Endodermal cell (in vitro differentiated cells): ENCODE measurements at regions not wholly inside any gene's neighbourhood (a gene's known extent, or its start where the extent isn't known, plus 50 kb on each side); places are given as distances from the start of the nearest gene placed in this dataset.

Experiments used
- DNase-seq: peaks from one replicate; pipeline ENCODE4 v3.0.0-alpha.2; 2017
- H3K27ac ChIP-seq: 2 replicates; pipeline ENCODE4 v1.5.1; 2013; ENCODE audit warnings: mild to moderate bottlenecking, low read depth, low read length, moderate library complexity
- H3K27me3 ChIP-seq: 2 replicates; pipeline ENCODE4 v1.6.1; 2013; ENCODE audit warnings: mild to moderate bottlenecking, low read length, moderate library complexity; ENCODE audit not compliant: insufficient read depth, control insufficient read depth, poor library complexity, severe bottlenecking
- H3K36me3 ChIP-seq: 2 replicates; pipeline ENCODE4 v1.7.0; 2013; ENCODE audit warnings: mild to moderate bottlenecking, low read length, moderate library complexity; ENCODE audit not compliant: control insufficient read depth, insufficient read depth
- H3K4me1 ChIP-seq: one replicate; pipeline ENCODE4 v1.7.0; 2013; ENCODE audit warnings: low read length; ENCODE audit not compliant: control insufficient read depth, insufficient read depth
- H3K4me3 ChIP-seq: 2 replicates; pipeline ENCODE4 v1.5.1; 2013; ENCODE audit warnings: mild to moderate bottlenecking, low read length, moderate library complexity
- H3K9ac ChIP-seq: 2 replicates; pipeline ENCODE4 v1.6.1; 2013; ENCODE audit warnings: mild to moderate bottlenecking, low read length, moderate library complexity; ENCODE audit not compliant: poor library complexity, severe bottlenecking; ENCODE audit errors: extremely low read depth
- H3K9me3 ChIP-seq: 2 replicates; pipeline ENCODE4 v1.6.1; 2013; ENCODE audit warnings: mild to moderate bottlenecking, low read length, moderate library complexity; ENCODE audit not compliant: control insufficient read depth
- H3K27ac Mint-ChIP-seq: 2 replicates; pipeline ENCODE4 v1.8.0; 2020; ENCODE audit warnings: mixed read lengths
- H3K27me3 Mint-ChIP-seq: 2 replicates; pipeline ENCODE4 v1.8.0; 2021; ENCODE audit warnings: mild to moderate bottlenecking, mixed read lengths; ENCODE audit not compliant: insufficient read depth
- H3K36me3 Mint-ChIP-seq: 2 replicates; pipeline ENCODE4 v1.8.0; 2020; ENCODE audit warnings: low read depth, mixed read lengths
- H3K4me1 Mint-ChIP-seq: 2 replicates; pipeline ENCODE4 v1.8.0; 2020; ENCODE audit warnings: mixed read lengths
- H3K4me3 Mint-ChIP-seq: 2 replicates; pipeline ENCODE4 v1.8.0; 2020; ENCODE audit warnings: mild to moderate bottlenecking, moderate library complexity, mixed read lengths
- H3K9me3 Mint-ChIP-seq: 2 replicates; pipeline ENCODE4 v1.8.0; 2020; ENCODE audit warnings: mild to moderate bottlenecking, mixed read lengths
- CTCF ChIP-seq: fragments of 200-600 bp; sonication (generic); conservative IDR thresholded peaks from 2 replicates; pipeline ENCODE4 v1.5.0; 2021; ENCODE audit warnings: antibody characterized with exemption, mild to moderate bottlenecking
- WGBS, 2 experiments: methylation state at CpG; one replicate each; pipeline versions ENCODE4 v1.1.5 to v1.1.7; 2013; ENCODE audit warnings: missing lambda C conversion rate in 2 of 2, mixed read lengths in 1 of 2; ENCODE audit not compliant: insufficient coverage in 1 of 2, insufficient read length in 1 of 2; 5-methylcytosine and 5-hydroxymethylcytosine counted together

GRCh38 chr2:219784178-219784577, 156.7 kb downstream of the SLC4A3 start:
- peaks cover 3% of the 10 kb centered on the region for H3K27me3 Mint-ChIP-seq
- H3K4me3 ChIP-seq, result no peak overlapping the region
- no peak overlapping the region for H3K4me3 Mint-ChIP-seq
- H3K36me3 ChIP-seq, result no peaks in the 10 kb centered on the region
- H3K9me3 Mint-ChIP-seq, result no peaks in the 10 kb centered on the region
- H3K4me1 ChIP-seq, result no peaks in the 10 kb centered on the region
- H3K4me1 Mint-ChIP-seq, result no peaks in the 10 kb centered on the region
- H3K27ac Mint-ChIP-seq, result no peak overlapping the region
- DNase-seq, result no peak
- H3K9ac ChIP-seq, result no peak overlapping the region
- TF ChIP-seq CTCF, result no peak
- no peak overlapping the region for H3K27ac ChIP-seq
- H3K27me3 ChIP-seq, result no peaks in the 10 kb centered on the region
- WGBS, 2 experiments, result 88 to 91% methylated on average over 5 to 6 of the region's 6 CpGs
- H3K9me3 ChIP-seq, result no peaks in the 10 kb centered on the region
- no peaks in the 10 kb centered on the region for H3K36me3 Mint-ChIP-seq

GRCh38 chr2:219789476-219789875, 162.0 kb downstream of the SLC4A3 start:
- H3K27me3 Mint-ChIP-seq, result peaks cover 5% of the 10 kb centered on the region
- no peak overlapping the region for H3K4me3 Mint-ChIP-seq
- no peaks in the 10 kb centered on the region for H3K9me3 Mint-ChIP-seq
- Histone ChIP-seq H3K4me1 (no peaks in the 10 kb centered on the region), H3K4me3 (no peak overlapping the region), H3K9ac (no peak overlapping the region), H3K27me3 (no peaks in the 10 kb centered on the region), H3K36me3 (no peaks in the 10 kb centered on the region), H3K27ac (no peak overlapping the region), H3K9me3 (no peaks in the 10 kb centered on the region)
- no peaks in the 10 kb centered on the region for H3K4me1 Mint-ChIP-seq
- H3K36me3 Mint-ChIP-seq, result no peaks in the 10 kb centered on the region
- H3K27ac Mint-ChIP-seq, result no peak overlapping the region
- no peak for TF ChIP-seq CTCF
- DNase-seq, result no peak

- no peak for DNase-seq
- 99 to 100% methylated on average over 3 of the region's 4 CpGs for WGBS, 2 experiments
These were observed 165.0 kb downstream of the SLC4A3 start for GRCh38 chr2:219792446-219792845.

More at GRCh38 chr2:219792446-219792845, 165.0 kb downstream of the SLC4A3 start:
- no peak overlapping the region for H3K4me3 Mint-ChIP-seq
- H3K9me3 Mint-ChIP-seq, result no peaks in the 10 kb centered on the region
- peaks cover 4% of the 10 kb centered on the region for H3K27me3 Mint-ChIP-seq
- H3K36me3 ChIP-seq, result no peaks in the 10 kb centered on the region
- no peaks in the 10 kb centered on the region for H3K27me3 ChIP-seq
- H3K4me1 ChIP-seq, result no peaks in the 10 kb centered on the region
- no peak overlapping the region for H3K9ac ChIP-seq
- H3K36me3 Mint-ChIP-seq, result no peaks in the 10 kb centered on the region
- no peaks in the 10 kb centered on the region for H3K4me1 Mint-ChIP-seq
- H3K27ac Mint-ChIP-seq, result no peak overlapping the region
- no peaks in the 10 kb centered on the region for H3K9me3 ChIP-seq
- no peak for TF ChIP-seq CTCF
- no peak overlapping the region for H3K4me3 ChIP-seq
- no peak overlapping the region for H3K27ac ChIP-seq
